Activated T-helper 9 cell treated with anti-CD3 and anti-CD28 coated beads, Interleukin-2, amount 50 U/mL, for 16 hours (primary cell): ENCODE measurements at regions not wholly inside any gene's neighbourhood (a gene's known extent, or its start where the extent isn't known, plus 50 kb on each side); places are given as distances from the start of the nearest gene placed in this dataset.
"Not testable (repeated sequence)": the region's sequence is repeated elsewhere in the genome, so short reads cannot be mapped to it uniquely, and the experiment has no call there.

Source experiments
- DNase-seq: peaks from one replicate; pipeline ENCODE4 v3.0.0-alpha.2; 2020; ENCODE audit warnings: low read depth

DNA sequence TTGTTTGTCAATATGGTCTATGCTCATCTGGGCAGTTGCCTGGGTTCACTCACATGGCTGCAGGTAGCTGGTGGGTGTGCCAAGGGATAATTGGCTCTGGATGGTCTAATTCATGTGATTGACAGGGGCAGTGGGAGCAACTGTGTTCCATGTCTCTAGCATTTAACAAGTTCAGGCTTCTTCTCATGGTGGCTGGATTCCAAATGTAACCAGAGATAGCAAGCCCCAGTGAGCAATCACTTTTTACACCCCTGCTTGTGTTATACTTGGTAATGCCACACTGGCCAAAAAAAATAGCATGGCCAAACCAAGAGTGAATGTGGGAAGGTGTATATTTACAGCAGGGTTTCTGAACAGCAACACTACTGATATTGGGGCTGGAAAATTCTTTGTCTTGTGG is 89.6 kb upstream of the TNFSF11 start:
- DNase-seq, result no peak

DNA sequence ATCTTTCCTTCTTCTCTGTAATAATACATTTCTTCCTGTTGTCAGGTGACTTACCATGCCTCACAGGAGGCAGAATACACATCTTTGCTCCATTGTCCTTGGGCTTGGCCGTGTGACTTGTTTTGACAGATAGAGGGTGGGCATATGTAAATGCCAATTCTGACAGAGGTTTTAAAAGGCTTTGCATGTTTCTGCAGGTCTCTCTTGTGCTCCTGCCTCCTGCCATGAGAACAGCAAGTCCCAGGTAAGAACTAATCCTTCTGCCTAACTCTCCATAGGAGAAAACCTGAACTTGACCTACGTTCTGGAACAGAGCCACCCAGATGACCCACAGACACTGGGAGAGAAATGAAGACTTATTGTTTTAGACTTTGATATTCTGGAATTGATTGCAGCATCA is 88.7 kb upstream of the TNFSF11 start:
- DNase-seq, result no peak

- no peak for DNase-seq
Measured at GRCh38 chr13:42486711-42487198, 87.2 kb upstream of the TNFSF11 start.

DNA sequence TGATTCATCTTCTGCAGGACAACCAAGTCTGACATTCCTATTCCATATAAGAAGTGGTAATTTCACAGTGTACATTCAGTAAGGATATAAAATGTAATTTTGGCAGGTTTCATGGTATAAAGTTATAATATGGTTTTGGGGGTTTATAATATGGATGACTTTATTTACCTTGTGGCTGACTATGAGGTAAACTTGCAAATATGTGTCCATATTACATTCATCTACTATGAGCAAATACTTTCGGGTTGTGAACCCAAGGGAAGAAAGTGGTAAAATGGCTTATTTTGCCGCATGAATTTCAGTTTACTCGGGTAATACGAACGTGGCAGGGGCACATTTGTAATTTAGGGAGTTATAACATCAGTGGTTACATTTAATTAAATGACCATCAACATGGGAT is 86.7 kb upstream of the TNFSF11 start:
- no peak for DNase-seq

DNA sequence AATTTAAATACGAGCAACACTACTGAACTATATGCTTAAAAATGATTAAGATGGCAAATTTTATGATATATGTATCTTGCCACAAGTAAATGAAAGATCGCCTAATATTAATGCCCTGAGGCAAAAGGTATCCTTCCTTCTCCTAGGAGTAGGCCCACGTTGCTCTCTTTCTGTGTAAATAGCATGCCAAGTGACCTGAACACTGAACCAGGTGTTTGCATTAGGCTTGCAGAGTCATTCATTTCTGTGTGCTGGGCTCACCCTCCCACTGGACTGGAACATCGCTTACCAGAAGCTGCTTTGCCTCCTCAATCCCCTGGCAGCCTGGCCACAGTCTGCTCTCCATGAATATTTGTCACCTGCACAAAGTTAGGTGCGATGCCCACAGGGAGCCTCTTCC is 83.3 kb upstream of the TNFSF11 start:
- no peak for DNase-seq

DNA sequence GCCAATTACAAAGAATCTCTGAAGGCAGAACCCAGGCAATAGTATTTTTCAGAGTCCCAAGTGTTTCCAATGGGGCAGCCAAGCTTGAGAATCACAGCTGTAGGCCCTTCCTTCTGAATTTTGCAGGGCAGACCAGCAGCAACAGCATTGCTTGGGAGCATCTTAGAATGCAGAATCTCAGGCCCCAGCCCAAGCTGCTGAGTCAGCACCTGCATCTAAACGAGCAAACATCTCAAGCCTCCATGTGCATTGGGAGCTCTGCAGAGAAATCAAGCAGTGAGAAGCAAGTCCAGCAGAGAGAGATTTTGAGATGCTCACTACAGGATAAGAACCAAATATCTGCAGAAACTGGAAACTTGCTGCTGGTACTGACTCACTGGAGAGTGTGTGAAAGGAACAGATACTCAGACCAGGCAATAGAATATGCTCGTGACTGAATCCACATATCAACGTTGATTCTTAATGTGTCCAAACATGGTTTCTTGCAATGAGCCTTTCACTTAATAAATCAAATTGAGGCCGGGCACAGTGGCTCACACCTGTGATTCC is 81.5 kb upstream of the TNFSF11 start:
- no peak for DNase-seq

DNA sequence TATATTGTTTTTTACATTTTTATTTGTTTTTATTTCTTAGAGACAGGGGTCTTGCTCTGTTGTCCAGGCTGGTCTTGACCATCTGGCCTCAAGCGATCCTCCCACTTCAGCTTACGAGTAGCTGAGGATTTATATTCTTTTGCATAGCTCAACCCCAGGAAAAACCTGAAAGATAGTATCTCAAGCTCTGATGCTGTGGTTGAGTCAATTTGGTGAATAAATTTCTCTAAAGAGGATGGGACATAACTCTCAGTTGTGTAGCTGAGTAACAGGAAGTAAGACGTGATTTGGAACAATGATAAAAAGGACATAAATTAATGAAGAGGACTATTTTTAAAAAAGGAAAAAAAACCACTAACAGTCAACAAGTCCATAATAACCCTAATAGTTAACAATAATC is 79.8 kb upstream of the TNFSF11 start:
- DNase-seq, result no peak

DNA sequence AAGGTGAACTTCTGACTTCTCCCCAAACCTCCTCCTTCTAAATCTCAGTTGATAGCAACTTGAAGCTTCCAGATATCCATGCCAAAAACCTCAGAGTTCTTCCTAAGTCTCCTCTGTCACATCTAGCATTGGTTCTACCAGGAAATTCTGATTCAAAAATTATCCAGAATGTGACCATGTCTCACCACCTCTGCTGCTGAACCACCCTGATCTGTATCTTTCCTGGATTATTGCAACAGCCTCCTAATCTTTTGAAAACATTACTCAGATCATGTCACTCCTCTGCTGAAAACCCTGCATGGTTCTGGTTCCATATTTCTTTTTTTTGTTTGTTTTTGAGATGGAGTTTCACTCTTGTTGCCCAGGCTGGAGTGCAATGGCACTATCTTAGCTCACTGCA is 78.7 kb upstream of the TNFSF11 start:
- no peak for DNase-seq

DNA sequence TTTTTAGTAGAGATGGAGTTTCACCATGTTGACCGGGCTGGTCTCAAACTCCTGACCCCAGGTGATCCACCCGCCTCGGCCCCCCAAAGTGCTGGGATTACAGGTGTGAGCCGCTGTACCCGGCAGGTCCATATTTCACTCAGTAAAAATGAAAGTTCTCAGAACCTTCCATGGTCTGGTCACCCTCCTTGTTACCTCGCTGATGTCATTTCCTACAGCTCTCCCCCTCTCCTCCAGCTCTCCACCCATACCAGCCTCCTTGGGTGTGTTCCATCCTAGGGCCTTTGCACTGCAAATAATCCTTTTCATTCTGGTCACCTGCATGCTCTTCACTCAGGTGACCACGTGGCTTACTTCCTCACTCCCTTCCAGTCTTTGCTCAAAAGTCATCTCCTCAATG is 78.2 kb upstream of the TNFSF11 start:
- DNase-seq, result no peak

DNA sequence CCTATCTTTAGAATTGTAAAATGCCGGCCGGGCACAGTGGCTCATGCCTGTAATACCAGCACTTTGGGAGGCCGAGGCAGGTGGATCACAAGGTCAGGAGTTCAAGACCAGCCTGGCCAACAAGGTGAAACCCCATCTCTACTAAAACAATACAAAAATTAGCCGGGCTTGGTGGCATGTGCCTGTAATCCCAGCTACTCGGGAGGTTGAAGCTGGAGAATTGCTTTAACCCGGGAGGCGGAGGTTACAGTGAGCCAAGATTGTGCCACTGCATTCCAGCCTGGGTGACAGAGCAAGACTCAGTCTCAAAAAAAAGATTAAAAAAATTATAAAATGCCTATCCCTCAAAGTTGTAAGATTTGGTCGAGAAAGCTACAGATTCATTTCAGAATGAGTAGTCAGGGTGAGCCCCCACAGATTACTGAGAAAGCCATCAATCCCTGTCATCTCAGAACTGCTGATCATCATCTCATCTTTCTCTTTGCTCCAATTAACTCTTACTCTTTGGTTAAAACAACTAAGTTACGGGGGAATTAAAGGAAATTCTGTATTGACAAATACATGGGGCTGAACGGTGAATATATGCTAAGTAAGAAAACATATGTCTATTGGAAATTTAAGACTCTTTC is 76.9 kb upstream of the TNFSF11 start:
- not testable (repeated sequence) for DNase-seq

DNA sequence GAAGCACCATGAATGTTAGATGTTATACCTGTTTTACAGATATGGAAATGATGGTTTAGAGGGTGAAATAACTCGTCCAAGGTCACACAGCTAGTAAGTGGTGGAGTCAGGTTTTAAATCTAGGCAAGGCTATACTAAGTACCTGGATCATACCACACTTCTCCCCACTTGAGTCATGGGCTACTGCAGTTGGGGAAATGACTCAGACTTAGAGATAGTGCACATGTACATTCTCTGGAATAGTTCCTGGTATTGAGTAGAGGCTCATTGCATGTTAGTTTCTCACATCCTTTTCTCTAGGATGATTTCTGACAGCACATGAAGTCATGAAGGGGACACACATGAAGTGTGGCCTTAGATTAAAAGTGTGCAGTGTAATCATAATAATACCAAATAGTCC is 76.2 kb upstream of the TNFSF11 start:
- no peak for DNase-seq

DNA sequence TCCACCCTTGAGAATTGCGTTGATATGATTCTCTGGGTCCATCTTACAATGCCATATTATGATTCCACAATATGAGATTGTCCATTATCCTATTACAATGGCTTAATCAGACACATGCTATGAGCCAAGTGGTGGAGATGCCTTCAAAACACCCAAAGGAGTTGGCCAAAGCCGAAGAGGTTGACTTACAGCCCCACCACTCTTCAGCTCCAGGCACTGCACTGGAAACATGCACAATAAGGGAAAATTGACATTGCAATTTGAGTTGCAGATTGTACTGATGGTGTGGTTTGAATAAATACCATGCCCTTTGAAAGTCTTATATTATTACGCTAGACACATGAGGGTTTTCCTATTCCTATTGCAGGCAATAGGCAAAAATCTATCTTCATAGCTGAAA is 75.4 kb upstream of the TNFSF11 start:
- no peak for DNase-seq
